ENCODE measurements at regions not wholly inside any gene's neighbourhood (a gene's known extent, or its start where the extent isn't known, plus 50 kb on each side); places are given as distances from the start of the nearest gene placed in this dataset.
"Not testable (repeated sequence)": the region's sequence is repeated elsewhere in the genome, so short reads cannot be mapped to it uniquely, and the experiment has no call there.

DNA sequence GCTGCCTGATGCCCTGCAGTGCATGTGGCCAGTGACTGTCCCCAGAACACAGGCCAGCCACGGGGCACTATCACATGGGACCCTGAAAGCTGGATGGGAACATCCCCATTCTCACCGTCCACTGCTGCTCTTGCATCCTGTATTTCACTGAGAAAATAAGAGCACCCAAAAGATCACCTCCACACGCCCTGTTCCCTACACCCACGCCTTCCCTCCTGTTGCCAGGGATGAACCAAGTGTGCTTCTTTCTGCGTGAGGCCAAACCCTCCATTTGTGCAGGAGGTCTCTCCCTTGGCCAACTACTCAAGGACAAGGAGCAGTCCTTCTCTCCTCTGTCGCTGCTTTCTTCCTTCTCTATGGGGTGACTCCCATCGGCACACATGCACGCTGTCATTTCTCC is 118.3 kb downstream of the LRRC37A3 start:
- not testable (repeated sequence) for ATAC-seq

DNA sequence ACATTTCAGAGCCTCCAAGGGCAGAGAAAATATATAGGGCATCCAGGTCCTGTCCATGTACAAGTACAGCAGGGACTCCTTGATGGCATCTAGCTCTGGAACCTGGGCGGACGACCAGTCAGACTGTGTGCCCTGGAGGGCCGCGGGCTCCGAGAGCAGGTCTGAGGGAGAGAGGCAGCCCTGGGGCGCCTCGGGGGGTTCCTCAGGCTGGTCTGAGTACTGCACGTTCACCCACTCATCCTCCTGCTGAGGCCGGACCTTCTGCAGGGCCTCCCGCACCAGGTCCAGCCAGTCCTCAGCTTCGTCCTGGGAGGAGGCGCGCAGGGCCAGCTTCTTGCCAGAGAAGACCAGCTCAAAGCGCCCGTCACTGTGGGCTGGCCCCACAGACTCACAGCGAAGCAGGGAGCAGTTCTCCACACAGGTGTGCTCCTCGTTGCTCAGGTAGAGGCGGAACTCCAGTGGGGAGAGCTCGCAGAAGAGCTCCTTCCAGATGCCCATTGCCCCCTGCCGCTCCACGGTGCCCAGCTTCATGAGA is 118.8 kb downstream of the LRRC37A3 start:
- ATAC-seq = peak; percentile 27

DNA sequence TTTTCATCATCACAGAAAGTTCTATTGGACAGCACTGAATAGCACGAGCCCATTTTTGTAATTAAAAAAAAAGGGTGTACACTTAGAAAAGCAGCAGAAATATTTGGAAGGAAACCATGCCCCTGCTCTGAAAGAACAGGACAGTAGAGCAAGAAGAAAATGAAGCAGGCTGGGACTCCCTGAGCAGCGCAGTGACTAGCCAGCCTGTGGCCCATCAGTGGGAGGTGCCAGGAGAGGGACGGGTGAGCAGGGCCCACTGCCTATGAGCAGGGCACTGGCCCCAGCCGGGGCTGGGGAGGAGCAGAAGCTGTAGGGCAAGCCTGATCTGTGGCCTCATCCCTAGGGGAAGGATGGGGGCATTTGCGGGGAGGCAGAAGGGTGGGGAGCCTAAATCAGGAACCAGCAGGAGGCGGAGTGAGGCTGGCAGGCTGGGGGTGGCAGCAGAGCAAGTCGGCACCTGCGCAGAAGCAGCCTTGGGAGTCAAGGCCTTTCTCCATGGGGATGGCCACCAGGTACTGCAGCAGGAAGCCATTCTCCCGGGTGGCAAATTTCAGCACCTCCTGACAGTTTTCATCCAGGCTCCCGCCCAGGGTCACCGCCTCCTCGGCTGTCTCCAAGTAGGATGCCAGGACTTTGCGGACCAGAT is 119.6 kb downstream of the LRRC37A3 start:
- ATAC-seq = peak; percentile 25; the same call in 1 of the 3 replicates

DNA sequence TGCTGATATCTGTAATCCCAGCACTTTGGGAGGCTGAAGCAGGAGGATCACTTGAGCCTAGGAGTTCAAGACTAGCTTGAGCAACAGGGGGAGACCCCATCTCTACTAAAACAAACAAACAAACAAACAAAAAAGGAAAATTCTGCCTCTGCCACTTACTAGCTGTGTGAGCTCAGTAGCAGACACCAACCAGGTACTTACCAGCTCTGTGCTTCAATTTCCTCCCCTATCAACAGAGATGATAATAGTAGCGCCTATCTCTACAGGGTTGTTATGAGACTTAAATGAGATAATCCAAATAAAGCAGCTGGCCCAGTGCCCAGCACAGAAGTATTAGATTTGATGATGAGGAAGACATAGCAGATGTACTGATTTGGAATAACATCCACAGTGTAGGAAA is 120.3 kb downstream of the LRRC37A3 start:
- not testable (repeated sequence) for ATAC-seq

DNA sequence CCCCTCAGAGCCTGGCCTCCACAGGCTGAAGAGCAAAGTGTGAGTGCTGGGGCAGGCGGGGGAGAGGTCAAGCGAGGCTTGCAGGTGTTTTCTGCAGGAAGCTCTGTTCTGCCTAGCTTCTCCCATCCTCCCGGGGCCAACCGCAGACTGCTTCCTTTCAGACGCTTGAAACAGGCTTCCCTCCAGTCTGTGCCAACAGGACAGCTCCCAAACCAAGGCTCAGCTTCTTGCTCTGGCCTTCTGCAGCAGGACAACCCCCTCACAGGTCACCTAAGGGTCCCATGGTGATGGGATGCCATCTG is 120.8 kb downstream of the LRRC37A3 start:
- ATAC-seq = not testable (repeated sequence)

DNA sequence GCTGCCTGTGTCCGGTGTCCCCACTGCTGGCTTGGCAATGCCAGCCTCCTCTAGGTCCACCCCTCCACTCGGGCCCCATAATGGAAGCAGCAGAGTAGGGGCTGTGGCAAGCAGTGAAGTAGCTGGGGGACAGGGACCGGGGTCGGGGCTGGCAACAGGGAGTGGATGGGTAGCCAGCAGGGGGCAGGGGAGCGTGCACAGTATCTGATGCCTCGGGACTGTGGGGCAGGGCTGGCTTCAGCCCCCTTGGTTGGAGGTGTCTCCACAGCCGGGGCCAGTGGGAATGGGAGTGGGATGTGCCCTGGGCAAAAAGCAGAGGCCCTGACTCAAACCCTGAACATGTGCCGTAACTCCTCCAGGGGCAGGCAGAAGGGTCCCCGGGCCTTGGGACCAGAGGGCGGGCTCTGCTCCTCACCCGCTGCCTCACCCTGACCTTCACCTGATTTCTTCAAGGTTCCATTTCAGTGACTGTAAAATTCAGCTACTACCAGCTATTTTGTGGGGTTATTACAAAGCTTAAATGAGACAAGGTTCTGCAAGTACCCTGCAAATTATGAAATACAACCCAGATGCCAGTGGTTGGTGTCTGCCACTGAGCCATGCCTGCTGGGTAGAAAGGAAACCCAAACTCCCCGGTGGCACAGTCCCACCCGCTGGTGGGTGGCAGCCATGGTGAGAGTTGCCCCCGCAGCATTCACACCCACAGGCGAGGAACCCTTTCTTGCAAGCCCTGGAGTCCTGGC is 121.4 kb downstream of the LRRC37A3 start:
- ATAC-seq = not testable (repeated sequence)

DNA sequence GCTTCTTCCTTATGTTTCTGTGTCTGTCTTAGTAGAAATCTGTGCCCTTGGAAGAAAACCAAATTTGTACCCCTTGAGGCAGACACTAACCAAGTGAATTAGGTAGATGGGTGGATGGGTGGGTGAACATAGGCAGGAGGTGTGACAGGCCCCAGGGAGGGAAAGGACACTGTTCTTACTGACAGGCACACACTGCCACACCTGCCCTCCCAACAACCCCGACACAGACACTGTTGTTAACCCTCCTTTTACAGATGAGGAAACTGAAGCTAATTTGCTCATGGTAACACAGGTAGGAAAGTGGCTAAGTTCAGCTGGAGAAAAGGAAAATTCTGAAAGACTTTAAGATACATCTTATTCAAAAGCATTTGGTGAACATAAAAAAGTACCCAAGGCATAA is 123.9 kb downstream of the LRRC37A3 start:
- not testable (repeated sequence) for ATAC-seq

DNA sequence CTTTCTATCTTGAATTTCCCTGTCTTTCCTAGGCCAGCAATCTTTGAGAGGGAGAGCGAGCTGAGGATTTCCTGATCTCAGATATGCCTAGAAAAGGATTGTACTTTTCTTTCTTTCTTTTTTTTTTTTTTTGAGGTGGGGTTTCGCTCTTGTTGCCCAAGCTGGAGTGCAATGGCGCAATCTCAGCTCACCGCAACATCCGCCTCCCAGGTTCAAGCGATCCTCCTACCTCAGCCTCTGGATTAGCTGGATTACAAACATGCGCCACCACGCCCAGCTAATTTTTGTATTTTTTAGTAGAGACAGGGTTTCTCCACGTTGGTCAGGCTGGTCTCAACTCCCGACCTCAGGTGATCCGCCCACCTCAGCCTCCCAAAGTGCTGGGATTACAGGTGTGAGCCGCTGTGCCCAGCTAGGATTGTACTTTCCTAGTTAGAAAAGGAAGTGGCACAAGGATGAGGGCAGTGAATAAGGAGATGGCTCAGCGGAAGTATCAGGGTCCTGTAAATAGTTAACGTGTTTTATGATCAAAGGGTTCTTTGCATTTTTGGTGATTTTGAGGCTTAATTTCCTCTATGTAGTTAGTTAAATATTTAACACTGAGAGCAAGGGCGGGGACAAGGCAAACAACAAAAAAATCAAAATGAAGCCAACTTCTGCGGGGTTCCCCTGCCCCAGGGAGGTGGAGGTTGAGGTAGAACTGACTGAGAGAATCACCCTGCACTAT is 124.6 kb downstream of the LRRC37A3 start:
- ATAC-seq = not testable (repeated sequence)

DNA sequence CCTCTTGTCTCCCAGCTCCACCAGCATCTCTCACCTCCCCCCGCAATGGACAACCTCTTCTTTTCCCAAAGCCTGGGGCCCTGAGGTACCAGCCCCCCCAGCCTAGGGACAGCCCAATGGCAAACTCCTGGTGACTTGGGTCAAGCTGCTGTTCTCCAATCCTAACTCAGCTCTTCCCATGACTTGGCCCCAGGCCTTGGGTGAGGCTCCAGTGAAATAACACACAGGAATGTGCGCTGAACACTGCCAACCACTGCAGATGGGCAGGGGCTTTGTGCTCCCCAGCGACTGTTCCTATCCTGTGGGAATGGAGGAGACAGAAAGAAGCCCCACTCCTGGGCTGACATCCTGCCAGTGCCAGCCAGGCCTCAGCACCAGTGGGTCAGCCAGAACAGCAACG is 125.2 kb downstream of the LRRC37A3 start:
- ATAC-seq = not testable (repeated sequence)

DNA sequence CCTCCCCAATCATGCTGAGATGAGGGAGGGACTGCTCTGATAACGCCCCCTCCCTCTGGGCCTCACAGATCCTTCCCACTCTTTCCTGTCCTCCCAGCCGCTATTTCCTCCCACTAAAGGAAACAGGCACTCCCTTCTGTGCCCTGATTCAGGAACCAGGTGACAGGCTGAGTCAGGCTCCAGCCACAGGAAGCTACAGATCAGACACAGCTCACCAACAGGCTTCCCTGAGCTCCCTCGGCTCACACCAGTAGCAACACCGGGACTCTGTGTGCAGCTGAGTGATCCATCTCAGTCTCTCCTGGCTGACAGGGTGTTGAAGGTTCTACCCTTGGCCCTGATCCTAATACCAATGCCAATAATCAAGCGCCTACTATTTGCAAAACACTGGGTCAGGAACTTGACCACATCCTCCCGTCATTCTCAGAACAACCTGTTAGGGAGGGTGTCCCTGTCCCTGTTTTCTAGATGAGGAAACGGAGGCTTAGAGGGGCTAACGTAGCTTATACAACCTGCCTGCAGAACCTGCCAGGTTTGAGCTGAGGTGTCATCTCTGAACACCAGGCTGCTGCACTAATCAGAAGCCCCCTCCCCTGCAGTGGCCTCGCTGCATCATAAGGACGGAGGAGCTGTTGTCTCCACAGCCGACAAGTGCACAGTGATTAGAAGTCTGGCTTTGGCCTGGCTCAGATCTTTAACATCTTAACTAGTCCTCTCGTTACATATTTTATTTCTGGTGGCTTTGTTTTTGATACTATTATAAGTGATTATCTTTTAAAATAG is 126.3 kb downstream of the LRRC37A3 start:
- peak; percentile 87 for ATAC-seq

DNA sequence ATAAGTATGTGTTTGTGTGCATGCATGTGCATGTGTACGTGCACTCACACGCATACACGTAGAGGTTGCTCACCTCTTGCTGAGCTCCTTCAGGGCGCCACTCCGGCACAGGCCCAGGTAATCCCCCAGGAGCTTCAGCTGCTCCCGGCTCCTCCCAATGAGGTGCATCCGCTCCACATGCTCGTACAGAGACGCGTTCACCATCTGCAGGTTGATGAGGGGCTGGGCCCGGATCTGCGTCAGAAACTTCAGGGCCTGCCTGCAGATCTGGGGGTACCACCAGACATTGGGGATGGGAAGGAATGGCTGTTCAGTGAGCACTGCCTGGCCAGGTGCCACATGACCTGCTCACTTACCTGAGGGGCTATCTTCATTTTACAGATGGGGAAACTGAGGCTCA is 127.0 kb downstream of the LRRC37A3 start:
- not testable (repeated sequence) for ATAC-seq

DNA sequence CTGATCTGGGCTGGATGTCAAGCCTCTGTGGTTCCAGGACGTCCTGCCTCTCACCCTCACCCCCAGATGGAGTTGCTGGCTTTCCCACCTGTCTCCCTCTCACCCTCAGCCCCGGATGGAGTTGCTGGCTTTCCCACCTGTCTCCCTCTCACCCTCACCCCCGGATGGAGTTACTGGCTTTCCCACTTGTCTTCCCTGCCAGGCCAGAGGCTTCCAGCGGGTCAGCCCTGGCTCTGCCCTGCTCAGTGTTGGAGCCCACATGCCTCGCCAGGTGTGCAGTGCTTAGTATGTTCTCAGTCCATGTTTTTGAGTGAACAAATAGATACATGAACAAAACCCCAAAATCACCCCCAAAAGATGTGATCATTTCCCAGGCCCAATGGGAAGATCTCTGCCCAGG is 127.6 kb downstream of the LRRC37A3 start:
- not testable (repeated sequence) for ATAC-seq

DNA sequence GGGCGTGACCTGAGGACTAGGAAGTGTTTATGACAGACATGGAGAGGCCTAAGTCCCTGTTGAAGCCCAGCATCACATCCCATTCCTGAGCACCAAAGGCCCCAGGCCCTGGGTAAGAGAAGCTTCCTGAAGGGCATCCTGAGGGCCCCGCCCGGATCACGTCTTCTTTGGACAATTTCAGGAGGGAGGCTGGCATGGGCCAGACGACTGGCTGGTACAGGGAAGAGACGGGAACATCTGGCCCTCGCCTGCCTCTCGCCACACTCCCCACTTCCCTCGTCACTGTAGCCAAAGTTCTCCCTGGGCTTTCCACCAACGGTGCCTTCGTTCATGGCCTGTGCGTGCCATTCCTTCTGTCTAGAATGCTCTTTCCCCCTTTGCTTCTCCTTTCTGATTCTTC is 128.1 kb downstream of the LRRC37A3 start:
- not testable (repeated sequence) for ATAC-seq

DNA sequence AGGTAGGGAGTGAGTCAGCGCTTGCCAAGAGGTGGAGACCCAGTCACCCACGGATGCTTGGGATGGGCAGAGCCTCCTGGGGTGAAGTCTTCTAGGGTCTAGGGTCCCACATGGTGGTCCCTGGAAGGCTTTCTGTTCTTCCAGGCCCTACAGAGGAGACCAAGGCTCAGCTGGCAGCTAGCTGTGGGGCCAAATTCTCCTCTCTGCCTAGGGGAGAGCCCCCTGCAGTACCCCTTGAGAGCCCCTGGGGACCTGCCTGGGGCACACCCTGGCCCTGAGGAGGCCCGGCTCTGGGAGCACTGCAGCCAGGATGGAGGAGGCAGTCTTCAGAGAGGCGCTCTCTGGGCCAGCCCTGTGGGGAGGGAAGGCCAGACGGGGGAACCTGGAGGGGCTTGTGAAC is 128.6 kb upstream of the SMURF2 start:
- not testable (repeated sequence) for ATAC-seq

DNA sequence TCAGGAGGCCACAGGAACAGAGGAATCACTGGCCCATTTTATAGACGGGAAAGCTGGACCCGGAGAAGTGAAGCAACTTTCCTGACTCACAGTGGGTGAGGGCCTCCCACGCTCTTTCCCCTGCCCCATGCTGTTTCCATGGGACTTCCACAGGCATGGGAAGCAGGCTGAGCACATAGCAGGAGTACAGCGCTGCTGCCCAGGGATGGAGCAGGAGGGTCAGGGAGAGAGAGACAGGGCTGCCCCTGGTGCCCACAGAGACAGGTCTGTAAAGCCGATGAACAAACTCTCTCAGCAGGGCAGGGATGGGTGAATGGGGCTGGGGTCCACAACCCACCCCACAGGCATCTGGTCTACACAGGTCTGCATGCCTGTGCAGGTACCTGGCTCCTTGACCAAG is 128.1 kb upstream of the SMURF2 start:
- not testable (repeated sequence) for ATAC-seq

DNA sequence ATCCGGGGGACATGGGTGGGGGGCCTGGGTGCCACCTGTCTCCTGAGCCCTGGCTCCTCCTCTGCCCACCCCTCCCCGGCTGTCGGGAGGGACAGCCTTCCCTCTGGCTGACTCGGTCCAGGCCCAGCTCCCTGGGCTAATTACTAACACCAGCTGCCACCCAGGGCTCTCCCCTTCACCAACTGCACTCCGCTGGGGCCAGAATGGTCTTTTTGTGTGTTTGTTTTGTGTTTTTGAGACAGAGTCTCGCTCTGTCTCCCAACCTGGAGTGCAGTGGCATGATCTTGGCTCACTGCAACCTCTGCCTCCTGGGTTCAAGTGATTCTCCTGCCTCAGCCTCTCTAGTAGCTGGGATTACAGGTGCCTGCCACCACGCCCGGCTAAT is 126.9 kb upstream of the SMURF2 start:
- not testable (repeated sequence) for ATAC-seq

All from SK-N-SH treated with all-trans-retinoic acid at 6 μM for 48 hours (cell line).